Activated naive CD8-positive, alpha-beta T cell treated with anti-CD3 and anti-CD28 coated beads for 36 hours (primary cell): ENCODE measurements at regions not wholly inside any gene's neighbourhood (a gene's known extent, or its start where the extent isn't known, plus 50 kb on each side); places are given as distances from the start of the nearest gene placed in this dataset.
A peak's percentile ranks its signal among the peaks of the same experiment; 100 is the strongest.

Source experiments
- DNase-seq: peaks from one replicate; pipeline ENCODE4 v3.0.0; 2021
- H3K27ac Mint-ChIP-seq: one replicate; pipeline ENCODE4 v1.8.0; 2022; ENCODE audit warnings: mild to moderate bottlenecking, moderate library complexity, mixed read lengths
- H3K27me3 Mint-ChIP-seq: one replicate; pipeline ENCODE4 v1.8.0; 2022; ENCODE audit warnings: mild to moderate bottlenecking, mixed read lengths
- H3K36me3 Mint-ChIP-seq: one replicate; pipeline ENCODE4 v1.8.0; 2021; ENCODE audit warnings: mild to moderate bottlenecking, mixed read lengths
- H3K4me1 Mint-ChIP-seq: one replicate; pipeline ENCODE4 v1.8.0; 2021; ENCODE audit warnings: mixed read lengths
- H3K4me3 Mint-ChIP-seq: one replicate; pipeline ENCODE4 v1.8.0; 2022; ENCODE audit warnings: mild to moderate bottlenecking, moderate library complexity, mixed read lengths
- H3K9me3 Mint-ChIP-seq: one replicate; pipeline ENCODE4 v1.8.0; 2022; ENCODE audit warnings: mixed read lengths

- Mint-ChIP-seq H3K4me1 (no peaks in the 10 kb centered on the region), H3K36me3 (no peaks in the 10 kb centered on the region), H3K4me3 (no peak overlapping the region), H3K27ac (no peak overlapping the region), H3K27me3 (no peaks in the 10 kb centered on the region), H3K9me3 (no peaks in the 10 kb centered on the region)
- DNase-seq: no peak
Measured at GRCh38 chr4:81573840-81574239, 102.1 kb upstream of the RASGEF1B start.

GRCh38 chr4:81572402-81572801 lies 100.7 kb upstream of the RASGEF1B start:
- H3K36me3 Mint-ChIP-seq: no peaks in the 10 kb centered on the region
- no peak for DNase-seq
- H3K27me3 Mint-ChIP-seq: no peaks in the 10 kb centered on the region
- H3K9me3 Mint-ChIP-seq: no peaks in the 10 kb centered on the region
- no peak overlapping the region for H3K27ac Mint-ChIP-seq
- no peak overlapping the region for H3K4me3 Mint-ChIP-seq
- H3K4me1 Mint-ChIP-seq: no peaks in the 10 kb centered on the region

GRCh38 chr4:81571105-81571504 lies 99.4 kb upstream of the RASGEF1B start:
- Mint-ChIP-seq H3K4me3 (no peak overlapping the region), H3K9me3 (no peaks in the 10 kb centered on the region), H3K27me3 (no peaks in the 10 kb centered on the region), H3K36me3 (no peaks in the 10 kb centered on the region), H3K4me1 (no peaks in the 10 kb centered on the region), H3K27ac (no peak overlapping the region)
- no peak for DNase-seq

GRCh38 chr4:81566161-81566591 lies 94.5 kb upstream of the RASGEF1B start:
- peaks cover 8% of the 10 kb centered on the region for H3K4me1 Mint-ChIP-seq
- H3K27ac Mint-ChIP-seq: no peak overlapping the region
- no peak overlapping the region for H3K4me3 Mint-ChIP-seq
- no peaks in the 10 kb centered on the region for H3K27me3 Mint-ChIP-seq
- no peaks in the 10 kb centered on the region for H3K9me3 Mint-ChIP-seq
- no peak for DNase-seq
- no peaks in the 10 kb centered on the region for H3K36me3 Mint-ChIP-seq

GRCh38 chr4:81565142-81565870 lies 93.6 kb upstream of the RASGEF1B start:
- DNase-seq: no peak
- peaks cover 8% of the 10 kb centered on the region for H3K4me1 Mint-ChIP-seq
- no peaks in the 10 kb centered on the region for H3K27me3 Mint-ChIP-seq
- H3K27ac Mint-ChIP-seq: no peak overlapping the region
- H3K4me3 Mint-ChIP-seq: no peak overlapping the region
- H3K9me3 Mint-ChIP-seq: no peaks in the 10 kb centered on the region
- no peaks in the 10 kb centered on the region for H3K36me3 Mint-ChIP-seq

- Mint-ChIP-seq H3K36me3 (no peaks in the 10 kb centered on the region), H3K4me3 (no peak overlapping the region), H3K9me3 (no peaks in the 10 kb centered on the region), H3K27me3 (no peaks in the 10 kb centered on the region), H3K27ac (no peak overlapping the region), H3K4me1 (peaks cover 11% of the 10 kb centered on the region)
- DNase-seq: no peak
Measured at GRCh38 chr4:81564025-81564424, 92.3 kb upstream of the RASGEF1B start.

GRCh38 chr4:81562093-81562492 lies 90.4 kb upstream of the RASGEF1B start:
- H3K4me1 Mint-ChIP-seq: peaks cover 22% of the 10 kb centered on the region

GRCh38 chr4:81557306-81557705 lies 85.6 kb upstream of the RASGEF1B start:
- DNase-seq: no peak
- Mint-ChIP-seq H3K27ac (no peak overlapping the region), H3K36me3 (peaks cover 2% of the 10 kb centered on the region), H3K4me3 (no peak overlapping the region), H3K27me3 (no peaks in the 10 kb centered on the region), H3K4me1 (peaks cover 28% of the 10 kb centered on the region), H3K9me3 (peaks cover 8% of the 10 kb centered on the region)

More at GRCh38 chr4:81562093-81562492, 90.4 kb upstream of the RASGEF1B start:
- no peak for DNase-seq
- Mint-ChIP-seq H3K36me3 (no peaks in the 10 kb centered on the region), H3K27ac (peak overlapping the region; percentile 79), H3K9me3 (peaks cover 2% of the 10 kb centered on the region), H3K4me3 (no peak overlapping the region), H3K27me3 (no peaks in the 10 kb centered on the region)

- Mint-ChIP-seq H3K27ac (no peak overlapping the region), H3K4me1 (peaks cover 25% of the 10 kb centered on the region), H3K36me3 (peaks cover 2% of the 10 kb centered on the region), H3K27me3 (no peaks in the 10 kb centered on the region), H3K9me3 (peaks cover 8% of the 10 kb centered on the region), H3K4me3 (no peak overlapping the region)
- DNase-seq: no peak
Measured at GRCh38 chr4:81555489-81555888, 83.8 kb upstream of the RASGEF1B start.

- H3K9me3 Mint-ChIP-seq: peaks cover 5% of the 10 kb centered on the region
- DNase-seq: no peak
- H3K4me3 Mint-ChIP-seq: no peak overlapping the region
- H3K4me1 Mint-ChIP-seq: peaks cover 11% of the 10 kb centered on the region
- no peaks in the 10 kb centered on the region for H3K27me3 Mint-ChIP-seq
- no peak overlapping the region for H3K27ac Mint-ChIP-seq
- H3K36me3 Mint-ChIP-seq: peaks cover 2% of the 10 kb centered on the region
Measured at GRCh38 chr4:81552086-81552485, 80.4 kb upstream of the RASGEF1B start.

GRCh38 chr4:81550388-81550859 lies 78.7 kb upstream of the RASGEF1B start:
- DNase-seq: no peak
- Mint-ChIP-seq H3K9me3 (peaks cover 5% of the 10 kb centered on the region), H3K27me3 (no peaks in the 10 kb centered on the region), H3K36me3 (peaks cover 2% of the 10 kb centered on the region), H3K4me1 (peaks cover 8% of the 10 kb centered on the region), H3K27ac (no peak overlapping the region), H3K4me3 (no peak overlapping the region)

GRCh38 chr4:81549984-81550383 lies 78.3 kb upstream of the RASGEF1B start:
- DNase-seq: no peak
- H3K4me3 Mint-ChIP-seq: no peak overlapping the region
- peaks cover 5% of the 10 kb centered on the region for H3K4me1 Mint-ChIP-seq
- no peaks in the 10 kb centered on the region for H3K27me3 Mint-ChIP-seq
- H3K9me3 Mint-ChIP-seq: peaks cover 5% of the 10 kb centered on the region
- no peak overlapping the region for H3K27ac Mint-ChIP-seq
- peaks cover 2% of the 10 kb centered on the region for H3K36me3 Mint-ChIP-seq

GRCh38 chr4:81546777-81547176 lies 75.1 kb upstream of the RASGEF1B start:
- peaks cover 8% of the 10 kb centered on the region for H3K36me3 Mint-ChIP-seq
- no peaks in the 10 kb centered on the region for H3K4me1 Mint-ChIP-seq
- DNase-seq: no peak
- no peak overlapping the region for H3K27ac Mint-ChIP-seq
- no peak overlapping the region for H3K4me3 Mint-ChIP-seq
- H3K27me3 Mint-ChIP-seq: no peaks in the 10 kb centered on the region
- peaks cover 9% of the 10 kb centered on the region for H3K9me3 Mint-ChIP-seq

- DNase-seq: no peak
- Mint-ChIP-seq H3K4me1 (peaks cover 2% of the 10 kb centered on the region), H3K27me3 (no peaks in the 10 kb centered on the region), H3K27ac (no peak overlapping the region), H3K36me3 (peaks cover 8% of the 10 kb centered on the region), H3K4me3 (no peak overlapping the region), H3K9me3 (peaks cover 9% of the 10 kb centered on the region)
Measured at GRCh38 chr4:81541161-81541945, 69.6 kb upstream of the RASGEF1B start.

- Mint-ChIP-seq H3K9me3 (peaks cover 9% of the 10 kb centered on the region), H3K36me3 (peaks cover 8% of the 10 kb centered on the region), H3K27ac (no peak overlapping the region), H3K27me3 (no peaks in the 10 kb centered on the region), H3K4me3 (no peak overlapping the region), H3K4me1 (peaks cover 2% of the 10 kb centered on the region)
- no peak for DNase-seq
Measured at GRCh38 chr4:81538716-81539427, 67.2 kb upstream of the RASGEF1B start.
